H1 (cell line): ENCODE measurements at regions not wholly inside any gene's neighbourhood (a gene's known extent, or its start where the extent isn't known, plus 50 kb on each side); places are given as distances from the start of the nearest gene placed in this dataset.

Source experiments
- CTCF ChIA-PET: fragments of 300-600 bp; sonication (Branson Sonifier 250); formaldehyde crosslinking; loops from one replicate; lab custom pipeline; 2021; ENCODE audit not compliant: partially characterized antibody; lab: Charles Lee
- POLR2A ChIA-PET: fragments of 300-600 bp; sonication (Branson Sonifier 250); formaldehyde crosslinking; loops from one replicate; lab custom pipeline; 2021; ENCODE audit warnings: inconsistent platforms; ENCODE audit not compliant: partially characterized antibody; lab: Charles Lee
- DNase-seq, 2 experiments: peaks; one replicate each; pipeline versions ENCODE4 v3.0.0 to v3.0.0-alpha.2; 2010 to 2022; ENCODE audit warnings: low spot score in 2 of 2, low read depth in 1 of 2, mixed read lengths in 1 of 2
- FAIRE-seq: peaks from 2 replicates; lab custom pipeline; 2011; peaks lifted over from hg19 to GRCh38; lab: Jason Lieb, UNC
- H2AFZ ChIP-seq: 2 replicates; pipeline ENCODE4 v1.8.1; 2012; ENCODE audit warnings: low read length, inconsistent platforms
- H2AK5ac ChIP-seq: 2 replicates; pipeline ENCODE4 v1.6.1; 2013; ENCODE audit warnings: low read depth, low read length
- H2BK120ac ChIP-seq: replicated peaks from 2 replicates; pipeline ENCODE3; 2013; ENCODE audit warnings: low read depth, low read length, inconsistent platforms
- H2BK12ac ChIP-seq: 2 replicates; pipeline ENCODE4 v1.6.1; 2013; ENCODE audit warnings: low read depth, low read length
- H2BK15ac ChIP-seq: 2 replicates; pipeline ENCODE4 v1.6.1; 2013; ENCODE audit warnings: low read length
- H2BK20ac ChIP-seq: 2 replicates; pipeline ENCODE4 v1.6.1; 2013; ENCODE audit warnings: low read length
- H2BK5ac ChIP-seq: 2 replicates; pipeline ENCODE4 v1.6.1; 2013; ENCODE audit warnings: low read depth, low read length
- H3K14ac ChIP-seq: 2 replicates; pipeline ENCODE4 v1.6.1; 2013; ENCODE audit warnings: inconsistent platforms; ENCODE audit not compliant: insufficient read length
- H3K18ac ChIP-seq: 2 replicates; pipeline ENCODE4 v1.6.1; 2013; ENCODE audit warnings: low read length; ENCODE audit errors: extremely low read depth
- H3K23ac ChIP-seq: 2 replicates; pipeline ENCODE4 v1.6.1; 2013; ENCODE audit warnings: inconsistent platforms; ENCODE audit not compliant: insufficient read length
- H3K23me2 ChIP-seq: 2 replicates; pipeline ENCODE4 v1.6.1; 2013; ENCODE audit warnings: low read depth, low read length
- H3K27ac ChIP-seq: 2 replicates; pipeline ENCODE4 v1.6.1; 2011; ENCODE audit warnings: low read depth, low read length, inconsistent platforms
- H3K27me3 ChIP-seq, 4 experiments: replicated peaks in 1 of 4; 1 replicate in 1 of 4; 2 replicates in 3 of 4; pipeline versions ENCODE4 v1.6.1 to v1.8.1; 2011 to 2013; ENCODE audit warnings: low read length in 3 of 4, mild to moderate bottlenecking in 3 of 4, inconsistent platforms in 2 of 4, mixed read lengths in 2 of 4, moderate library complexity in 1 of 4; ENCODE audit not compliant: control insufficient read depth in 3 of 4, insufficient read depth in 3 of 4; ENCODE audit errors: extremely low read depth in 1 of 4
- H3K36me3 ChIP-seq, 4 experiments: 2 replicates each; pipeline versions ENCODE4 v1.6.1 to v1.8.1; 2011 to 2013; ENCODE audit warnings: mild to moderate bottlenecking in 4 of 4, low read length in 3 of 4, moderate library complexity in 2 of 4, control low read depth in 1 of 4, inconsistent platforms in 1 of 4; ENCODE audit not compliant: insufficient read depth in 4 of 4, control insufficient read depth in 2 of 4
- H3K4ac ChIP-seq: replicated peaks from 2 replicates; pipeline ENCODE3; 2013; ENCODE audit warnings: low read length, low read depth, mixed read lengths, inconsistent platforms; ENCODE audit not compliant: insufficient read length
- H3K4me1 ChIP-seq, 4 experiments: replicated peaks in 1 of 4; 1 replicate in 1 of 4; 2 replicates in 3 of 4; pipeline versions ENCODE4 v1.6.1 to v1.8.1; 2011 to 2013; ENCODE audit warnings: low read length in 3 of 4, inconsistent platforms in 2 of 4, mixed read lengths in 1 of 4; ENCODE audit not compliant: insufficient read depth in 4 of 4, control insufficient read depth in 3 of 4
- H3K4me2 ChIP-seq, 2 experiments: 2 replicates each; pipeline versions ENCODE4 v1.6.1 to v1.8.1; 2011 to 2013; ENCODE audit warnings: low read depth in 2 of 2, low read length in 2 of 2, control low read depth in 1 of 2, inconsistent platforms in 1 of 2, mild to moderate bottlenecking in 1 of 2; ENCODE audit not compliant: insufficient read depth in 1 of 2
- H3K4me3 ChIP-seq, 4 experiments: fragments of 200-600, 300-600 bp in 1 of 4; sonication (generic), shearing (Covaris generic), sonication (Bioruptor Twin) in 1 of 4; 2 replicates each; pipeline versions ENCODE4 v1.5.1 to v1.8.1; 2011 to 2016; ENCODE audit warnings: low read length in 4 of 4, low read depth in 3 of 4, control low read depth in 2 of 4, inconsistent platforms in 2 of 4, mild to moderate bottlenecking in 2 of 4, mixed read lengths in 1 of 4, moderate library complexity in 1 of 4; ENCODE audit not compliant: insufficient read depth in 2 of 4; ENCODE audit errors: extremely low read depth in 1 of 4
- H3K56ac ChIP-seq: replicated peaks from 2 replicates; pipeline ENCODE3; 2013; ENCODE audit warnings: low read depth, mild to moderate bottlenecking, mixed read lengths, low read length, inconsistent platforms; ENCODE audit not compliant: insufficient read length
- H3K79me1 ChIP-seq: 2 replicates; pipeline ENCODE4 v1.6.1; 2013; ENCODE audit warnings: low read depth, low read length, control low read depth
- H3K79me2 ChIP-seq, 2 experiments: 2 replicates each; pipeline versions ENCODE4 v1.6.1 to v1.8.1; 2012 to 2013; ENCODE audit warnings: low read length in 2 of 2, mild to moderate bottlenecking in 2 of 2, inconsistent platforms in 1 of 2; ENCODE audit not compliant: insufficient read depth in 2 of 2, control insufficient read depth in 1 of 2
- H3K9ac ChIP-seq, 4 experiments: replicated peaks in 1 of 4; 1 replicate in 1 of 4; 2 replicates in 3 of 4; pipeline versions ENCODE4 v1.6.1 to v1.8.1; 2011 to 2013; ENCODE audit warnings: low read depth in 3 of 4, low read length in 3 of 4, control low read depth in 2 of 4, mild to moderate bottlenecking in 2 of 4, moderate library complexity in 2 of 4, inconsistent platforms in 1 of 4; ENCODE audit errors: extremely low read depth in 1 of 4
- H3K9me3 ChIP-seq, 2 experiments: 2 replicates each; pipeline versions ENCODE4 v1.6.1 to v1.8.1; 2012 to 2013; ENCODE audit warnings: mild to moderate bottlenecking in 2 of 2, moderate library complexity in 2 of 2, control low read depth in 1 of 2, inconsistent platforms in 1 of 2, low read depth in 1 of 2, low read length in 1 of 2, mixed read lengths in 1 of 2; ENCODE audit not compliant: insufficient read depth in 2 of 2
- H4K20me1 ChIP-seq, 2 experiments: replicated peaks in 1 of 2; 2 replicates each; pipeline versions ENCODE3 to v1.8.1; 2011 to 2013; ENCODE audit warnings: inconsistent platforms in 2 of 2, low read length in 2 of 2, mild to moderate bottlenecking in 1 of 2; ENCODE audit not compliant: insufficient read depth in 2 of 2, control insufficient read depth in 1 of 2
- H4K5ac ChIP-seq: 2 replicates; pipeline ENCODE4 v1.6.1; 2013; ENCODE audit warnings: low read length, low read depth, mixed read lengths, inconsistent platforms; ENCODE audit not compliant: insufficient read length
- H4K8ac ChIP-seq: 2 replicates; pipeline ENCODE4 v1.8.0; 2013; ENCODE audit warnings: mild to moderate bottlenecking, moderate library complexity, low read length, inconsistent platforms; ENCODE audit not compliant: insufficient read depth; ENCODE audit errors: extremely low read depth
- H4K91ac ChIP-seq: replicated peaks from 2 replicates; pipeline ENCODE3; 2013; ENCODE audit warnings: low read length, mixed read lengths, inconsistent platforms; ENCODE audit not compliant: insufficient read length
- BACH1 ChIP-seq: IDR thresholded peaks from 2 replicates; pipeline ENCODE4 v1.6.1; 2012; ENCODE audit warnings: low read length, improper control_type of control experiment
- BRCA1 ChIP-seq: IDR thresholded peaks from 2 replicates; pipeline ENCODE4 v1.6.1; 2012; ENCODE audit warnings: low read depth, low read length, improper control_type of control experiment
- CBX5 ChIP-seq: fragments of 300-800, 300-1000 bp; sonication (generic); IDR thresholded peaks from 2 replicates; pipeline ENCODE4 v1.7.1; 2016; ENCODE audit warnings: antibody characterized with exemption, low read length, low read depth
- CBX8 ChIP-seq: fragments of 300-800, 300-1000 bp; sonication (generic); IDR thresholded peaks from 2 replicates; pipeline ENCODE4 v1.7.1; 2016; ENCODE audit warnings: low read depth, low read length, borderline replicate concordance
- CHD1 ChIP-seq: IDR thresholded peaks from 2 replicates; pipeline ENCODE4 v1.6.1; 2012; ENCODE audit warnings: low read depth, low read length, improper control_type of control experiment
- CREB1 ChIP-seq: IDR thresholded peaks from 2 replicates; pipeline ENCODE4 v1.6.1; 2012; ENCODE audit warnings: inconsistent platforms
- EZH2 ChIP-seq: fragments of 200-600 bp; sonication (generic); IDR thresholded peaks from 2 replicates; pipeline ENCODE4 v1.7.1; 2012; ENCODE audit warnings: low read depth, mild to moderate bottlenecking, moderate library complexity, low read length, inconsistent platforms; ENCODE audit not compliant: severe bottlenecking
- GTF2F1 ChIP-seq: IDR thresholded peaks from 2 replicates; pipeline ENCODE4 v1.6.1; 2012; ENCODE audit warnings: low read depth, low read length, improper control_type of control experiment, borderline replicate concordance
- KDM5A ChIP-seq: fragments of 200-600 bp; IDR thresholded peaks from 2 replicates; pipeline ENCODE4 v1.7.1; 2012; ENCODE audit warnings: mild to moderate bottlenecking, low read length, inconsistent platforms, mixed read lengths
- POU5F1 ChIP-seq: IDR thresholded peaks from 2 replicates; pipeline ENCODE4 v1.6.1; 2011; ENCODE audit warnings: low read depth, mild to moderate bottlenecking, low read length, moderate library complexity
- RAD21 ChIP-seq, 2 experiments: IDR thresholded peaks in 1 of 2; conservative IDR thresholded peaks in 1 of 2; 2 replicates each; pipeline ENCODE4 v1.6.1; 2011; ENCODE audit warnings: low read depth in 2 of 2, low read length in 2 of 2, improper control_type of control experiment in 1 of 2, inconsistent platforms in 1 of 2, mild to moderate bottlenecking in 1 of 2, moderate library complexity in 1 of 2
- RBBP5 ChIP-seq: IDR thresholded peaks from 2 replicates; pipeline ENCODE4 v1.7.1; 2012; ENCODE audit warnings: low read depth, mild to moderate bottlenecking, inconsistent platforms, low read length, moderate library complexity, borderline replicate concordance
- RNF2 ChIP-seq: fragments of 200-900, 300-1000 bp; sonication (generic); IDR thresholded peaks from 2 replicates; pipeline ENCODE4 v1.7.1; 2016; ENCODE audit warnings: borderline replicate concordance, low read depth, mild to moderate bottlenecking, antibody characterized with exemption, low read length; ENCODE audit not compliant: poor library complexity, severe bottlenecking; ENCODE audit errors: missing control alignments
- WGBS, 2 experiments: shearing (Covaris generic) in 1 of 2; methylation state at CpG; one replicate each; pipeline versions ENCODE4 v1.1.6 to v1.1.7; 2013 to 2015; ENCODE audit warnings: low lambda C conversion rate in 2 of 2, mixed read lengths in 2 of 2, inconsistent platforms in 1 of 2, low coverage in 1 of 2, missing lambda C conversion rate in 1 of 2; ENCODE audit not compliant: insufficient replicate concordance in 2 of 2, insufficient coverage in 1 of 2, insufficient read length in 1 of 2; ENCODE audit errors: extremely low coverage in 1 of 2, missing lambda C conversion rate in 1 of 2; 5-methylcytosine and 5-hydroxymethylcytosine counted together

GRCh38 chr1:195047772-195048171 is 1560.5 kb downstream of the KCNT2 start:
- no peak overlapping the region for H3K56ac ChIP-seq
- H2BK15ac ChIP-seq, result no peak overlapping the region
- H3K9me3 ChIP-seq, result no peaks in the 10 kb centered on the region
- H2AK5ac ChIP-seq, result no peak overlapping the region
- TF ChIP-seq EZH2 (no peak), RBBP5 (no peak), RAD21 (IDR thresholded peaks at IDR 0.05 in 1 of 2, conservative IDR thresholded peaks at IDR 0.05 in 1 of 2; ENCODE audit: low read depth in 2 of 2, low read length in 2 of 2) (no peak), CREB1 (no peak), BRCA1 (no peak), CHD1 (no peak), BACH1 (no peak), CBX8 (no peak), POU5F1 (no peak), KDM5A (no peak), CBX5 (no peak), RNF2 (no peak), GTF2F1 (no peak)
- no peaks in the 10 kb centered on the region for H3K27me3 ChIP-seq
- no peak overlapping the region for H4K5ac ChIP-seq
- H3K9ac ChIP-seq, result no peak overlapping the region
- ChIA-PET CTCF (no interaction called here), POLR2A (no interaction called here)
- no peak overlapping the region for H3K18ac ChIP-seq
- H4K8ac ChIP-seq, result no peak overlapping the region
- no peak overlapping the region for H3K4me2 ChIP-seq
- 97% methylated on average over 2 of the region's 2 CpGs; no CpG with 5 or more reads in 1 of the 2 experiments for WGBS, 2 experiments
- H2AFZ ChIP-seq, result no peak overlapping the region
- H4K91ac ChIP-seq, result no peak overlapping the region
- no peak for DNase-seq
- H2BK20ac ChIP-seq, result no peak overlapping the region
- H3K36me3 ChIP-seq, result no peaks in the 10 kb centered on the region
- H3K23me2 ChIP-seq, result no peaks in the 10 kb centered on the region
- no peak overlapping the region for H3K4ac ChIP-seq
- FAIRE-seq, result no peak
- no peak overlapping the region for H3K4me3 ChIP-seq
- no peak overlapping the region for H2BK120ac ChIP-seq
- H3K23ac ChIP-seq, result no peak overlapping the region
- no peak overlapping the region for H3K14ac ChIP-seq
- no peaks in the 10 kb centered on the region for H3K79me1 ChIP-seq
- H3K4me1 ChIP-seq, result no peaks in the 10 kb centered on the region
- no peaks in the 10 kb centered on the region for H3K79me2 ChIP-seq
- H2BK5ac ChIP-seq, result no peak overlapping the region
- H3K27ac ChIP-seq, result no peak overlapping the region
- no peaks in the 10 kb centered on the region for H4K20me1 ChIP-seq
- no peak overlapping the region for H2BK12ac ChIP-seq
